Trophoblast cell (in vitro differentiated cells and primary cell): ENCODE measurements at regions not wholly inside any gene's neighbourhood (a gene's known extent, or its start where the extent isn't known, plus 50 kb on each side); places are given as distances from the start of the nearest gene placed in this dataset.

Experiments used
- DNase-seq, 2 donors: peaks; one replicate each; pipeline ENCODE4 v3.0.0-alpha.2; 2016
- H2AFZ ChIP-seq: 2 replicates; pipeline ENCODE4 v1.6.1; 2013; ENCODE audit warnings: low read length, moderate library complexity, mild to moderate bottlenecking; ENCODE audit not compliant: insufficient read depth, poor library complexity
- H2AK5ac ChIP-seq: 2 replicates; pipeline ENCODE4 v1.6.1; 2013; ENCODE audit warnings: mild to moderate bottlenecking, low read length
- H2BK120ac ChIP-seq: 2 replicates; pipeline ENCODE4 v1.6.1; 2013; ENCODE audit warnings: low read length, mild to moderate bottlenecking, moderate library complexity; ENCODE audit not compliant: insufficient read depth, poor library complexity
- H2BK12ac ChIP-seq: 2 replicates; pipeline ENCODE4 v1.6.1; 2013; ENCODE audit warnings: mild to moderate bottlenecking, low read length, moderate library complexity
- H2BK5ac ChIP-seq: 2 replicates; pipeline ENCODE4 v1.6.1; 2013; ENCODE audit warnings: low read length, low read depth, moderate library complexity, mild to moderate bottlenecking; ENCODE audit not compliant: poor library complexity
- H3K14ac ChIP-seq: 2 replicates; pipeline ENCODE4 v1.6.1; 2013; ENCODE audit warnings: mild to moderate bottlenecking, low read length
- H3K18ac ChIP-seq: 2 replicates; pipeline ENCODE4 v1.6.1; 2013; ENCODE audit warnings: mild to moderate bottlenecking, low read length
- H3K23ac ChIP-seq: 2 replicates; pipeline ENCODE4 v1.6.1; 2013; ENCODE audit warnings: low read length
- H3K27ac ChIP-seq: 2 replicates; pipeline ENCODE4 v1.5.1; 2013; ENCODE audit warnings: low read depth, mild to moderate bottlenecking, inconsistent platforms, low read length, moderate library complexity
- H3K27me3 ChIP-seq: 2 replicates; pipeline ENCODE4 v1.6.1; 2013; ENCODE audit warnings: inconsistent platforms, mild to moderate bottlenecking, low read length, moderate library complexity; ENCODE audit not compliant: insufficient read depth
- H3K36me3 ChIP-seq, 2 experiments: 1 replicate in 1 of 2; 2 replicates in 1 of 2; pipeline ENCODE4 v1.6.1; 2013; ENCODE audit warnings: low read length in 2 of 2, mild to moderate bottlenecking in 2 of 2, moderate library complexity in 1 of 2; ENCODE audit not compliant: insufficient read depth in 2 of 2, control insufficient read depth in 1 of 2
- H3K4ac ChIP-seq: 2 replicates; pipeline ENCODE4 v1.6.1; 2013; ENCODE audit warnings: low read depth, mild to moderate bottlenecking, low read length, moderate library complexity
- H3K4me1 ChIP-seq, 2 experiments: 1 replicate in 1 of 2; 2 replicates in 1 of 2; pipeline ENCODE4 v1.6.1; 2013; ENCODE audit warnings: low read length in 2 of 2, mild to moderate bottlenecking in 2 of 2, moderate library complexity in 1 of 2; ENCODE audit not compliant: insufficient read depth in 2 of 2, control insufficient read depth in 1 of 2
- H3K4me2 ChIP-seq: 2 replicates; pipeline ENCODE4 v1.6.1; 2013; ENCODE audit warnings: inconsistent platforms, mild to moderate bottlenecking, low read length, moderate library complexity
- H3K4me3 ChIP-seq: 2 replicates; pipeline ENCODE4 v1.5.1; 2013; ENCODE audit warnings: mild to moderate bottlenecking, low read depth, low read length, inconsistent platforms
- H3K79me1 ChIP-seq: one replicate; pipeline ENCODE4 v1.6.1; 2013; ENCODE audit warnings: low read length
- H3K79me2 ChIP-seq: 2 replicates; pipeline ENCODE4 v1.6.1; 2013; ENCODE audit warnings: low read length, mild to moderate bottlenecking; ENCODE audit not compliant: control insufficient read depth, insufficient read depth, poor library complexity
- H3K9ac ChIP-seq: 2 replicates; pipeline ENCODE4 v1.6.1; 2013; ENCODE audit warnings: mild to moderate bottlenecking, low read length
- H3K9me3 ChIP-seq: 2 replicates; pipeline ENCODE4 v1.6.1; 2013; ENCODE audit warnings: low read depth, mild to moderate bottlenecking, control low read depth, inconsistent platforms, low read length; ENCODE audit not compliant: insufficient read depth
- H4K12ac ChIP-seq: 2 replicates; pipeline ENCODE4 v1.6.1; 2013; ENCODE audit warnings: low read depth, mild to moderate bottlenecking, low read length, moderate library complexity
- H4K8ac ChIP-seq: 2 replicates; pipeline ENCODE4 v1.6.1; 2013; ENCODE audit warnings: low read depth, mild to moderate bottlenecking, low read length, moderate library complexity
- H4K91ac ChIP-seq: one replicate; pipeline ENCODE4 v1.6.1; 2013; ENCODE audit warnings: low read depth, mild to moderate bottlenecking, low read length, moderate library complexity
- WGBS: extraction: QIAGEN DNeasy Blood & Tissue Kit; methylation state at CpG from one replicate; pipeline ENCODE4 v1.1.7; 2013; ENCODE audit warnings: missing lambda C conversion rate; ENCODE audit not compliant: insufficient read length, insufficient coverage; ENCODE audit errors: extremely low coverage; 5-methylcytosine and 5-hydroxymethylcytosine counted together

- H4K91ac ChIP-seq: no peak overlapping the region
- no peak overlapping the region for H2BK120ac ChIP-seq
- H3K18ac ChIP-seq: no peak overlapping the region
- H3K27ac ChIP-seq: no peak overlapping the region
- no peak for DNase-seq
- no peak overlapping the region for H3K4me2 ChIP-seq
- no CpG with 5 or more reads among the region's 21 CpGs for WGBS
- no peak overlapping the region for H2BK12ac ChIP-seq
- H4K12ac ChIP-seq: no peak overlapping the region
- no peak overlapping the region for H3K23ac ChIP-seq
- H3K36me3 ChIP-seq: no peaks in the 10 kb centered on the region
- no peaks in the 10 kb centered on the region for H3K79me1 ChIP-seq
- no peak overlapping the region for H2AFZ ChIP-seq
- no peaks in the 10 kb centered on the region for H3K4me1 ChIP-seq
- H3K9ac ChIP-seq: no peak overlapping the region
- H3K14ac ChIP-seq: no peak overlapping the region
- no peaks in the 10 kb centered on the region for H3K27me3 ChIP-seq
- H3K4me3 ChIP-seq: no peak overlapping the region
- no peaks in the 10 kb centered on the region for H3K9me3 ChIP-seq
- no peak overlapping the region for H2AK5ac ChIP-seq
- H3K79me2 ChIP-seq: no peaks in the 10 kb centered on the region
- no peak overlapping the region for H4K8ac ChIP-seq
- H3K4ac ChIP-seq: no peak overlapping the region
- H2BK5ac ChIP-seq: no peak overlapping the region
Observed at GRCh38 chr5:2128686-2129355, 246.1 kb upstream of the IRX4 start.

GRCh38 chr5:2126512-2126911, 243.8 kb upstream of the IRX4 start:
- no peak overlapping the region for H3K4ac ChIP-seq
- H3K79me2 ChIP-seq: no peaks in the 10 kb centered on the region
- H4K8ac ChIP-seq: no peak overlapping the region
- no peaks in the 10 kb centered on the region for H3K4me1 ChIP-seq
- H4K12ac ChIP-seq: no peak overlapping the region
- DNase-seq: no peak
- no peaks in the 10 kb centered on the region for H3K36me3 ChIP-seq
- H2AK5ac ChIP-seq: no peak overlapping the region
- no peak overlapping the region for H3K9ac ChIP-seq
- no peak overlapping the region for H3K18ac ChIP-seq
- H2BK5ac ChIP-seq: no peak overlapping the region
- no peak overlapping the region for H3K23ac ChIP-seq
- no peaks in the 10 kb centered on the region for H3K27me3 ChIP-seq
- H2BK120ac ChIP-seq: no peak overlapping the region
- H4K91ac ChIP-seq: no peak overlapping the region
- H3K79me1 ChIP-seq: no peaks in the 10 kb centered on the region
- no peak overlapping the region for H3K27ac ChIP-seq
- H3K4me2 ChIP-seq: no peak overlapping the region
- H3K4me3 ChIP-seq: no peak overlapping the region
- no peaks in the 10 kb centered on the region for H3K9me3 ChIP-seq
- H2AFZ ChIP-seq: no peak overlapping the region
- no CpG with 5 or more reads among the region's 9 CpGs for WGBS
- no peak overlapping the region for H2BK12ac ChIP-seq
- no peak overlapping the region for H3K14ac ChIP-seq

- H2AK5ac ChIP-seq: no peak overlapping the region
- H2BK5ac ChIP-seq: no peak overlapping the region
- no peaks in the 10 kb centered on the region for H3K9me3 ChIP-seq
- no peak overlapping the region for H3K9ac ChIP-seq
- no peak overlapping the region for H3K4me2 ChIP-seq
- H4K8ac ChIP-seq: no peak overlapping the region
- H4K91ac ChIP-seq: no peak overlapping the region
- H4K12ac ChIP-seq: no peak overlapping the region
- H3K4ac ChIP-seq: no peak overlapping the region
- H3K27me3 ChIP-seq: no peaks in the 10 kb centered on the region
- H3K36me3 ChIP-seq: no peaks in the 10 kb centered on the region
- H3K18ac ChIP-seq: no peak overlapping the region
- H3K23ac ChIP-seq: no peak overlapping the region
- no peak overlapping the region for H3K27ac ChIP-seq
- no peaks in the 10 kb centered on the region for H3K4me1 ChIP-seq
- no peaks in the 10 kb centered on the region for H3K79me2 ChIP-seq
- H3K4me3 ChIP-seq: no peak overlapping the region
- no peak overlapping the region for H2BK12ac ChIP-seq
- no peaks in the 10 kb centered on the region for H3K79me1 ChIP-seq
- H3K14ac ChIP-seq: no peak overlapping the region
- H2AFZ ChIP-seq: no peak overlapping the region
- H2BK120ac ChIP-seq: no peak overlapping the region
- no peak for DNase-seq
- no CpG with 5 or more reads among the region's 7 CpGs for WGBS
Observed at GRCh38 chr5:2125901-2126265, 243.2 kb upstream of the IRX4 start.

- Histone ChIP-seq H3K4me3 (no peak overlapping the region), H3K36me3 (no peaks in the 10 kb centered on the region), H3K18ac (no peak overlapping the region), H3K4me1 (no peaks in the 10 kb centered on the region), H3K27ac (no peak overlapping the region), H4K91ac (no peak overlapping the region), H3K23ac (no peak overlapping the region), H3K79me1 (no peaks in the 10 kb centered on the region), H2AFZ (no peak overlapping the region), H3K9me3 (no peaks in the 10 kb centered on the region), H3K4me2 (no peak overlapping the region), H3K14ac (no peak overlapping the region), H2AK5ac (no peak overlapping the region), H3K9ac (no peak overlapping the region), H2BK5ac (no peak overlapping the region), H3K27me3 (no peaks in the 10 kb centered on the region), H3K79me2 (no peaks in the 10 kb centered on the region), H2BK12ac (no peak overlapping the region), H4K12ac (no peak overlapping the region), H2BK120ac (no peak overlapping the region), H3K4ac (no peak overlapping the region), H4K8ac (no peak overlapping the region)
- no peak for DNase-seq
- no CpG with 5 or more reads among the region's 8 CpGs for WGBS
Observed at GRCh38 chr5:2125171-2125900, 242.6 kb upstream of the IRX4 start.
